ENCODE measurements at regions not wholly inside any gene's neighbourhood (a gene's known extent, or its start where the extent isn't known, plus 50 kb on each side); places are given as distances from the start of the nearest gene placed in this dataset.

DNA sequence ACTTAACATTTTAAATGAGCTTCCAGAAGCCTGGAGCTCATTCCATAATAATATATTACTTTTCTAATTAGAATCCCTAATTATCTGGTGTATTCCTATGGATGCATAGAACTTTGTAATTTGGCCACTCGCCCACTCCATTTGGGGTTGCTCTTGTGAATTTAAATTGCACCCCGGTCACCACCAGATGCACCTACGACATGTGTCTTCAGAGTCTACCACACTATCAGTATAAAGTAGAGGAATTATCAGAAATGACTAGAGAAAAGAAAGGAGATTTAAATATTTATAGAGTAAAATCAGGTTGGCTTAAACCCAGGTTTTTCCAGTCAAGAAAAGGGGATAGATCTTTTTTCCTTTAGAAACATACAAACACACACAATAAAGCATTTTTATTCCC, 145.8 kb upstream of the DCN start:
- no peaks in the 10 kb centered on the region for H3K9me3 ChIP-seq (ENCODE audit: control insufficient read depth in 4 of 4, low read length in 3 of 4)
- H3K4me3 ChIP-seq (ENCODE audit: low read depth in 1 of 3, low read length in 3 of 3): no peak overlapping the region
- DNase-seq (ENCODE audit: low spot score): no peak
- no peak overlapping the region for H3K27ac ChIP-seq (ENCODE audit: low read depth in 1 of 2, low read length in 2 of 2)
- TF ChIP-seq HNF4A (conservative IDR thresholded peaks at IDR 0.05) (no peak), HNF4G (IDR thresholded peaks at IDR 0.05) (no peak), YY1 (IDR thresholded peaks at IDR 0.05) (no peak), TAF1 (conservative IDR thresholded peaks at IDR 0.05) (no peak), NR2F2 (IDR thresholded peaks at IDR 0.05) (no peak), SP1 (IDR thresholded peaks at IDR 0.05) (no peak), JUND (IDR thresholded peaks at IDR 0.05) (no peak), FOXA2 (IDR thresholded peaks at IDR 0.05) (no peak), RXRA (IDR thresholded peaks at IDR 0.05) (no peak), RAD21 (IDR thresholded peaks at IDR 0.05) (no peak), GABPA (IDR thresholded peaks at IDR 0.05 in 1 of 2, conservative IDR thresholded peaks at IDR 0.05 in 1 of 2) (no peak), FOXA1 (IDR thresholded peaks at IDR 0.05) (no peak)
- TF ChIP-seq, protein P1, sequence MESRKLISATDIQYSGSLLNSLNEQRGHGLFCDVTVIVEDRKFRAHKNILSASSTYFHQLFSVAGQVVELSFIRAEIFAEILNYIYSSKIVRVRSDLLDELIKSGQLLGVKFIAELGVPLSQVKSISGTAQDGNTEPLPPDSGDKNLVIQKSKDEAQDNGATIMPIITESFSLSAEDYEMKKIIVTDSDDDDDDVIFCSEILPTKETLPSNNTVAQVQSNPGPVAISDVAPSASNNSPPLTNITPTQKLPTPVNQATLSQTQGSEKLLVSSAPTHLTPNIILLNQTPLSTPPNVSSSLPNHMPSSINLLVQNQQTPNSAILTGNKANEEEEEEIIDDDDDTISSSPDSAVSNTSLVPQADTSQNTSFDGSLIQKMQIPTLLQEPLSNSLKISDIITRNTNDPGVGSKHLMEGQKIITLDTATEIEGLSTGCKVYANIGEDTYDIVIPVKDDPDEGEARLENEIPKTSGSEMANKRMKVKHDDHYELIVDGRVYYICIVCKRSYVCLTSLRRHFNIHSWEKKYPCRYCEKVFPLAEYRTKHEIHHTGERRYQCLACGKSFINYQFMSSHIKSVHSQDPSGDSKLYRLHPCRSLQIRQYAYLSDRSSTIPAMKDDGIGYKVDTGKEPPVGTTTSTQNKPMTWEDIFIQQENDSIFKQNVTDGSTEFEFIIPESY (IDR thresholded peaks at IDR 0.05): no peak
- TF ChIP-seq, protein P2, sequence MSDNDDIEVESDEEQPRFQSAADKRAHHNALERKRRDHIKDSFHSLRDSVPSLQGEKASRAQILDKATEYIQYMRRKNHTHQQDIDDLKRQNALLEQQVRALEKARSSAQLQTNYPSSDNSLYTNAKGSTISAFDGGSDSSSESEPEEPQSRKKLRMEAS (IDR thresholded peaks at IDR 0.05): no peak
- TF ChIP-seq, protein P3, sequence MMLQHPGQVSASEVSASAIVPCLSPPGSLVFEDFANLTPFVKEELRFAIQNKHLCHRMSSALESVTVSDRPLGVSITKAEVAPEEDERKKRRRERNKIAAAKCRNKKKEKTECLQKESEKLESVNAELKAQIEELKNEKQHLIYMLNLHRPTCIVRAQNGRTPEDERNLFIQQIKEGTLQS (IDR thresholded peaks at IDR 0.05): no peak
- no peaks in the 10 kb centered on the region for H3K4me1 ChIP-seq (ENCODE audit: control insufficient read depth in 4 of 4, insufficient read depth in 4 of 4, low read length in 3 of 4)
- no peaks in the 10 kb centered on the region for H3K36me3 ChIP-seq (ENCODE audit: control insufficient read depth in 4 of 4, insufficient read depth in 3 of 4, low read depth in 1 of 4, low read length in 3 of 4)
- WGBS: 80% methylated on average over 3 of the region's 3 CpGs
- no peaks in the 10 kb centered on the region for H3K27me3 ChIP-seq (ENCODE audit: control insufficient read depth in 4 of 4, insufficient read depth in 4 of 4, low read length in 3 of 4)
- H3K9ac ChIP-seq (ENCODE audit: low read depth in 1 of 2, low read length in 2 of 2): no peak overlapping the region

DNA sequence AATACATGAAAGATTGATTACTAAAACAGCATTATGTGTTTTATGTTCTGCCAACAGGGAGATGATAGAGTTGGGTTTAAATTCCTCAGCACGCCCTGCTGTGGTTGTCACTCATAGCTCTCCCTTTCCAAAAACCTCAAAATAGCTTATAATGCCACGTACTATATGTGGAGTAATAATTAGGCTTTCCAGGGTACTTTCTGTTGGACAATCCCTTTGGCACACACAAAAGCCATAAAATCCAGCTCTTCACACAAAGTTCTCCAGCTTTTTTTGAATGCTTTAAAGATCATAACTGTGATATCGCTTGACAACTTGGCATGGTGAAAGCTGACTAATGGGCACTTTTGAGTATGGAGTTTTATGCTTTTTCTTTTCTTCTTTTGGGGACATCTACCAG, 145.3 kb upstream of the DCN start:
- 80% methylated on average over 3 of the region's 3 CpGs for WGBS
- no peak overlapping the region for H3K27ac ChIP-seq (ENCODE audit: low read depth in 1 of 2, low read length in 2 of 2)

More for the DNA sequence above, 145.3 kb upstream of the DCN start:
- Histone ChIP-seq H3K36me3 (ENCODE audit: control insufficient read depth in 4 of 4, insufficient read depth in 3 of 4, low read depth in 1 of 4, low read length in 3 of 4) (no peaks in the 10 kb centered on the region), H3K4me1 (ENCODE audit: control insufficient read depth in 4 of 4, insufficient read depth in 4 of 4, low read length in 3 of 4) (no peaks in the 10 kb centered on the region), H3K9ac (ENCODE audit: low read depth in 1 of 2, low read length in 2 of 2) (no peak overlapping the region), H3K27me3 (ENCODE audit: control insufficient read depth in 4 of 4, insufficient read depth in 4 of 4, low read length in 3 of 4) (no peaks in the 10 kb centered on the region), H3K9me3 (ENCODE audit: control insufficient read depth in 4 of 4, low read length in 3 of 4) (no peaks in the 10 kb centered on the region), H3K4me3 (ENCODE audit: low read depth in 1 of 3, low read length in 3 of 3) (no peak overlapping the region)
- TF ChIP-seq NR2F2 (IDR thresholded peaks at IDR 0.05) (no peak), SP1 (IDR thresholded peaks at IDR 0.05) (no peak), HNF4A (conservative IDR thresholded peaks at IDR 0.05) (no peak), GABPA (IDR thresholded peaks at IDR 0.05 in 1 of 2, conservative IDR thresholded peaks at IDR 0.05 in 1 of 2) (no peak), FOXA2 (IDR thresholded peaks at IDR 0.05) (no peak), TAF1 (conservative IDR thresholded peaks at IDR 0.05) (no peak), FOXA1 (IDR thresholded peaks at IDR 0.05) (no peak), EGR1 (IDR thresholded peaks at IDR 0.05; ENCODE audit: low read depth in 2 of 2) (no peak), JUND (IDR thresholded peaks at IDR 0.05) (no peak), RAD21 (IDR thresholded peaks at IDR 0.05) (no peak), HNF4G (IDR thresholded peaks at IDR 0.05) (no peak)
- TF ChIP-seq, protein P2 (IDR thresholded peaks at IDR 0.05): no peak
- TF ChIP-seq, protein P3 (IDR thresholded peaks at IDR 0.05): no peak
- TF ChIP-seq, protein P4, sequence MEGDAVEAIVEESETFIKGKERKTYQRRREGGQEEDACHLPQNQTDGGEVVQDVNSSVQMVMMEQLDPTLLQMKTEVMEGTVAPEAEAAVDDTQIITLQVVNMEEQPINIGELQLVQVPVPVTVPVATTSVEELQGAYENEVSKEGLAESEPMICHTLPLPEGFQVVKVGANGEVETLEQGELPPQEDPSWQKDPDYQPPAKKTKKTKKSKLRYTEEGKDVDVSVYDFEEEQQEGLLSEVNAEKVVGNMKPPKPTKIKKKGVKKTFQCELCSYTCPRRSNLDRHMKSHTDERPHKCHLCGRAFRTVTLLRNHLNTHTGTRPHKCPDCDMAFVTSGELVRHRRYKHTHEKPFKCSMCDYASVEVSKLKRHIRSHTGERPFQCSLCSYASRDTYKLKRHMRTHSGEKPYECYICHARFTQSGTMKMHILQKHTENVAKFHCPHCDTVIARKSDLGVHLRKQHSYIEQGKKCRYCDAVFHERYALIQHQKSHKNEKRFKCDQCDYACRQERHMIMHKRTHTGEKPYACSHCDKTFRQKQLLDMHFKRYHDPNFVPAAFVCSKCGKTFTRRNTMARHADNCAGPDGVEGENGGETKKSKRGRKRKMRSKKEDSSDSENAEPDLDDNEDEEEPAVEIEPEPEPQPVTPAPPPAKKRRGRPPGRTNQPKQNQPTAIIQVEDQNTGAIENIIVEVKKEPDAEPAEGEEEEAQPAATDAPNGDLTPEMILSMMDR (IDR thresholded peaks at IDR 0.05; ENCODE audit: low read depth, low read length, missing input control): no peak
- TF ChIP-seq, protein P1 (IDR thresholded peaks at IDR 0.05): no peak
- TF ChIP-seq, protein P5, sequence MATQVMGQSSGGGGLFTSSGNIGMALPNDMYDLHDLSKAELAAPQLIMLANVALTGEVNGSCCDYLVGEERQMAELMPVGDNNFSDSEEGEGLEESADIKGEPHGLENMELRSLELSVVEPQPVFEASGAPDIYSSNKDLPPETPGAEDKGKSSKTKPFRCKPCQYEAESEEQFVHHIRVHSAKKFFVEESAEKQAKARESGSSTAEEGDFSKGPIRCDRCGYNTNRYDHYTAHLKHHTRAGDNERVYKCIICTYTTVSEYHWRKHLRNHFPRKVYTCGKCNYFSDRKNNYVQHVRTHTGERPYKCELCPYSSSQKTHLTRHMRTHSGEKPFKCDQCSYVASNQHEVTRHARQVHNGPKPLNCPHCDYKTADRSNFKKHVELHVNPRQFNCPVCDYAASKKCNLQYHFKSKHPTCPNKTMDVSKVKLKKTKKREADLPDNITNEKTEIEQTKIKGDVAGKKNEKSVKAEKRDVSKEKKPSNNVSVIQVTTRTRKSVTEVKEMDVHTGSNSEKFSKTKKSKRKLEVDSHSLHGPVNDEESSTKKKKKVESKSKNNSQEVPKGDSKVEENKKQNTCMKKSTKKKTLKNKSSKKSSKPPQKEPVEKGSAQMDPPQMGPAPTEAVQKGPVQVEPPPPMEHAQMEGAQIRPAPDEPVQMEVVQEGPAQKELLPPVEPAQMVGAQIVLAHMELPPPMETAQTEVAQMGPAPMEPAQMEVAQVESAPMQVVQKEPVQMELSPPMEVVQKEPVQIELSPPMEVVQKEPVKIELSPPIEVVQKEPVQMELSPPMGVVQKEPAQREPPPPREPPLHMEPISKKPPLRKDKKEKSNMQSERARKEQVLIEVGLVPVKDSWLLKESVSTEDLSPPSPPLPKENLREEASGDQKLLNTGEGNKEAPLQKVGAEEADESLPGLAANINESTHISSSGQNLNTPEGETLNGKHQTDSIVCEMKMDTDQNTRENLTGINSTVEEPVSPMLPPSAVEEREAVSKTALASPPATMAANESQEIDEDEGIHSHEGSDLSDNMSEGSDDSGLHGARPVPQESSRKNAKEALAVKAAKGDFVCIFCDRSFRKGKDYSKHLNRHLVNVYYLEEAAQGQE (IDR thresholded peaks at IDR 0.05): no peak
- no peak for DNase-seq (ENCODE audit: low spot score)

All from liver (tissue), 8 donors.